ENCODE measurements at regions not wholly inside any gene's neighbourhood (a gene's known extent, or its start where the extent isn't known, plus 50 kb on each side); places are given as distances from the start of the nearest gene placed in this dataset.
A peak's percentile ranks its signal among the peaks of the same experiment; 100 is the strongest.

- Histone ChIP-seq H3K4me3 (ENCODE audit: low read length) (no peak overlapping the region), H3K27ac (ENCODE audit: low read depth in 1 of 2, low read length in 2 of 2) (no peak overlapping the region), H3K27me3 (ENCODE audit: control insufficient read depth in 1 of 2, insufficient read depth in 2 of 2, low read length in 2 of 2) (no peaks in the 10 kb centered on the region), H3K9me3 (ENCODE audit: control insufficient read depth in 1 of 2, insufficient read depth in 1 of 2, low read length in 2 of 2) (no peaks in the 10 kb centered on the region), H3K4me1 (ENCODE audit: insufficient read depth, low read length) (peaks cover 6% of the 10 kb centered on the region), H3K36me3 (ENCODE audit: insufficient read depth, low read length) (no peaks in the 10 kb centered on the region)
- POLR2A ChIA-PET = interaction anchor here (2.1 kb wide), 1 partner anchor 21 kb away, joined by 4 read pairs; no protein-coding TSS in a partner anchor
- no peaks in the 10 kb centered on the region for H3K36me3 Mint-ChIP-seq (ENCODE audit: low read depth)
- intact Hi-C loops (cut with DNase I, micrococcal nuclease) = no loop called here
- H3K27me3 Mint-ChIP-seq = peaks cover 14% of the 10 kb centered on the region
- TF ChIP-seq CTCF (IDR thresholded peaks at IDR 0.05) = no peak
- peaks cover 3% of the 10 kb centered on the region for H3K4me1 Mint-ChIP-seq (ENCODE audit: low read depth)
- H3K4me3 Mint-ChIP-seq = peak overlapping the region; percentile 8
- peaks cover 2% of the 10 kb centered on the region for H3K9me3 Mint-ChIP-seq
- CTCF ChIA-PET = interaction anchor here (0.7 to 1.4 kb wide), 2 partner anchors 10 to 32 kb away, joined by 3 read pairs; partner anchors contain the start of gene KANK1
- H3K27ac Mint-ChIP-seq = peak overlapping the region; percentile 42
- ATAC-seq (ENCODE audit: poor library complexity) (no peak), DNase-seq (peak in 1 of 14 experiments; percentile 3)
These were observed 304.6 kb upstream of the DMRT1 start for GRCh38 chr9:536597-537511.

- ChIA-PET POLR2A (no interaction called here), CTCF (no interaction called here)
- Histone ChIP-seq H3K4me1 (ENCODE audit: insufficient read depth, low read length) (no peaks in the 10 kb centered on the region), H3K27ac (ENCODE audit: low read depth in 1 of 2, low read length in 2 of 2) (no peak overlapping the region), H3K4me3 (ENCODE audit: low read length) (no peak overlapping the region), H3K9me3 (ENCODE audit: control insufficient read depth in 1 of 2, insufficient read depth in 1 of 2, low read length in 2 of 2) (no peaks in the 10 kb centered on the region), H3K27me3 (ENCODE audit: control insufficient read depth in 1 of 2, insufficient read depth in 2 of 2, low read length in 2 of 2) (peaks cover 0 to 5% of the 10 kb centered on the region in 2 experiments), H3K36me3 (ENCODE audit: insufficient read depth, low read length) (no peaks in the 10 kb centered on the region)
- Mint-ChIP-seq H3K4me3 (no peak overlapping the region), H3K9me3 (peaks cover 2% of the 10 kb centered on the region), H3K27ac (no peak overlapping the region), H3K4me1 (ENCODE audit: low read depth) (peaks cover 12% of the 10 kb centered on the region), H3K27me3 (peaks cover 19% of the 10 kb centered on the region), H3K36me3 (ENCODE audit: low read depth) (no peaks in the 10 kb centered on the region)
- intact Hi-C loops (cut with DNase I, micrococcal nuclease) = no loop called here
- TF ChIP-seq CTCF (IDR thresholded peaks at IDR 0.05) = no peak
- DNase-seq = no peak
- no peak for ATAC-seq (ENCODE audit: poor library complexity)
These were observed 298.0 kb upstream of the DMRT1 start for GRCh38 chr9:543478-543877.

GRCh38 chr9:545480-545879, 296.0 kb upstream of the DMRT1 start:
- Mint-ChIP-seq H3K9me3 (peaks cover 2% of the 10 kb centered on the region), H3K27ac (no peak overlapping the region), H3K4me3 (no peak overlapping the region), H3K36me3 (ENCODE audit: low read depth) (no peaks in the 10 kb centered on the region), H3K4me1 (ENCODE audit: low read depth) (peaks cover 12% of the 10 kb centered on the region), H3K27me3 (peaks cover 23% of the 10 kb centered on the region)
- DNase-seq (no peak), ATAC-seq (ENCODE audit: poor library complexity) (no peak)
- Histone ChIP-seq H3K27me3 (ENCODE audit: control insufficient read depth in 1 of 2, insufficient read depth in 2 of 2, low read length in 2 of 2) (peaks cover 0 to 5% of the 10 kb centered on the region in 2 experiments), H3K4me3 (ENCODE audit: low read length) (no peak overlapping the region), H3K27ac (ENCODE audit: low read depth in 1 of 2, low read length in 2 of 2) (no peak overlapping the region), H3K4me1 (ENCODE audit: insufficient read depth, low read length) (no peaks in the 10 kb centered on the region), H3K36me3 (ENCODE audit: insufficient read depth, low read length) (no peaks in the 10 kb centered on the region), H3K9me3 (ENCODE audit: control insufficient read depth in 1 of 2, insufficient read depth in 1 of 2, low read length in 2 of 2) (no peaks in the 10 kb centered on the region)
- CTCF ChIA-PET = interaction anchor here (0.6 to 2.1 kb wide), 2 partner anchors 98 to 154 kb away, joined by 3 to 10 read pairs; no protein-coding TSS in a partner anchor
- POLR2A ChIA-PET = no interaction called here
- intact Hi-C loops (cut with DNase I, micrococcal nuclease) = no loop called here
- TF ChIP-seq CTCF (IDR thresholded peaks at IDR 0.05) = no peak
